C4-2B (cell line): ENCODE measurements at regions not wholly inside any gene's neighbourhood (a gene's known extent, or its start where the extent isn't known, plus 50 kb on each side); places are given as distances from the start of the nearest gene placed in this dataset.

Experiments
- ZFX ChIP-seq: fragments of 450-650 bp; IDR thresholded peaks from 2 replicates; pipeline ENCODE4 v1.6.1; 2017
- TF ChIP-seq, protein P1 (sequence below): fragments of 450-650 bp; conservative IDR thresholded peaks from 2 replicates; pipeline ENCODE4 v1.5.1; 2017; ENCODE audit warnings: mild to moderate bottlenecking

GRCh38 chr11:116326146-116326545 is 446.6 kb downstream of the BUD13 start:
- TF ChIP-seq, protein P1, sequence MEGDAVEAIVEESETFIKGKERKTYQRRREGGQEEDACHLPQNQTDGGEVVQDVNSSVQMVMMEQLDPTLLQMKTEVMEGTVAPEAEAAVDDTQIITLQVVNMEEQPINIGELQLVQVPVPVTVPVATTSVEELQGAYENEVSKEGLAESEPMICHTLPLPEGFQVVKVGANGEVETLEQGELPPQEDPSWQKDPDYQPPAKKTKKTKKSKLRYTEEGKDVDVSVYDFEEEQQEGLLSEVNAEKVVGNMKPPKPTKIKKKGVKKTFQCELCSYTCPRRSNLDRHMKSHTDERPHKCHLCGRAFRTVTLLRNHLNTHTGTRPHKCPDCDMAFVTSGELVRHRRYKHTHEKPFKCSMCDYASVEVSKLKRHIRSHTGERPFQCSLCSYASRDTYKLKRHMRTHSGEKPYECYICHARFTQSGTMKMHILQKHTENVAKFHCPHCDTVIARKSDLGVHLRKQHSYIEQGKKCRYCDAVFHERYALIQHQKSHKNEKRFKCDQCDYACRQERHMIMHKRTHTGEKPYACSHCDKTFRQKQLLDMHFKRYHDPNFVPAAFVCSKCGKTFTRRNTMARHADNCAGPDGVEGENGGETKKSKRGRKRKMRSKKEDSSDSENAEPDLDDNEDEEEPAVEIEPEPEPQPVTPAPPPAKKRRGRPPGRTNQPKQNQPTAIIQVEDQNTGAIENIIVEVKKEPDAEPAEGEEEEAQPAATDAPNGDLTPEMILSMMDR: no peak
- no peak for TF ChIP-seq ZFX
